GM21447 (cell line): ENCODE measurements at regions not wholly inside any gene's neighbourhood (a gene's known extent, or its start where the extent isn't known, plus 50 kb on each side); places are given as distances from the start of the nearest gene placed in this dataset.
A peak's percentile ranks its signal among the peaks of the same experiment; 100 is the strongest.
"Not testable (repeated sequence)": the region's sequence is repeated elsewhere in the genome, so short reads cannot be mapped to it uniquely, and the experiment has no call there.

Source experiments
- ATAC-seq: cut with Tn5 transposase; IDR thresholded peaks from one replicate; pipeline ENCODE4 v1.9.1; 2021; ENCODE audit not compliant: unreplicated experiment

- no peak for ATAC-seq
Measured at GRCh38 chr10:30534465-30535144, 94.9 kb downstream of the LYZL2 start.

GRCh38 chr10:30531751-30532530 is 97.6 kb downstream of the LYZL2 start:
- no peak for ATAC-seq

GRCh38 chr10:30529373-30529998 is 95.5 kb downstream of the MAP3K8 start:
- ATAC-seq: peak; percentile 69

GRCh38 chr10:30528429-30528786 is 94.4 kb downstream of the MAP3K8 start:
- ATAC-seq: no peak

- no peak for ATAC-seq
Measured at GRCh38 chr10:30527623-30528428, 93.8 kb downstream of the MAP3K8 start.

- ATAC-seq: not testable (repeated sequence)
Measured at GRCh38 chr10:30522661-30523078, 88.7 kb downstream of the MAP3K8 start.

GRCh38 chr10:30518907-30519306 is 84.9 kb downstream of the MAP3K8 start:
- no peak for ATAC-seq
